Putamen (tissue), 1 donor: ENCODE measurements at regions not wholly inside any gene's neighbourhood (a gene's known extent, or its start where the extent isn't known, plus 50 kb on each side); places are given as distances from the start of the nearest gene placed in this dataset.

Experiments used
- DNase-seq: peaks from one replicate; pipeline ENCODE4 v3.0.0-alpha.2; 2016; ENCODE audit warnings: low spot score

GRCh38 chr1:187442603-187443002 lies 613.9 kb downstream of the PLA2G4A start:
- no peak for DNase-seq

GRCh38 chr1:187443939-187444338 lies 615.2 kb downstream of the PLA2G4A start:
- DNase-seq: no peak

GRCh38 chr1:187445066-187445465 lies 616.3 kb downstream of the PLA2G4A start:
- no peak for DNase-seq

- DNase-seq: no peak
Measured at GRCh38 chr1:187451238-187451637, 622.5 kb downstream of the PLA2G4A start.

- DNase-seq: no peak
Measured at GRCh38 chr1:187454010-187454409, 625.3 kb downstream of the PLA2G4A start.

GRCh38 chr1:187456446-187456845 lies 627.7 kb downstream of the PLA2G4A start:
- no peak for DNase-seq

- no peak for DNase-seq
Measured at GRCh38 chr1:187460093-187460492, 631.3 kb downstream of the PLA2G4A start.

- no peak for DNase-seq
Measured at GRCh38 chr1:187464320-187464719, 635.6 kb downstream of the PLA2G4A start.

GRCh38 chr1:187465441-187465840 lies 636.7 kb downstream of the PLA2G4A start:
- no peak for DNase-seq

- no peak for DNase-seq
Measured at GRCh38 chr1:187469836-187470235, 641.1 kb downstream of the PLA2G4A start.

GRCh38 chr1:187471555-187471954 lies 642.8 kb downstream of the PLA2G4A start:
- DNase-seq: no peak

- no peak for DNase-seq
Measured at GRCh38 chr1:187474336-187474735, 645.6 kb downstream of the PLA2G4A start.

- DNase-seq: no peak
Measured at GRCh38 chr1:187476671-187477070, 647.9 kb downstream of the PLA2G4A start.

- no peak for DNase-seq
Measured at GRCh38 chr1:187477103-187477502, 648.4 kb downstream of the PLA2G4A start.

- DNase-seq: no peak
Measured at GRCh38 chr1:187477535-187477934, 648.8 kb downstream of the PLA2G4A start.

GRCh38 chr1:187481581-187482148 lies 652.9 kb downstream of the PLA2G4A start:
- no peak for DNase-seq

GRCh38 chr1:187490266-187490665 lies 661.5 kb downstream of the PLA2G4A start:
- DNase-seq: no peak

GRCh38 chr1:187491082-187491720 lies 662.5 kb downstream of the PLA2G4A start:
- DNase-seq: no peak

- DNase-seq: no peak
Measured at GRCh38 chr1:187498028-187498427, 669.3 kb downstream of the PLA2G4A start.

GRCh38 chr1:187504779-187505178 lies 676.0 kb downstream of the PLA2G4A start:
- DNase-seq: no peak

GRCh38 chr1:187509091-187509490 lies 680.3 kb downstream of the PLA2G4A start:
- no peak for DNase-seq

- no peak for DNase-seq
Measured at GRCh38 chr1:187513190-187513589, 684.4 kb downstream of the PLA2G4A start.

GRCh38 chr1:187514110-187514509 lies 685.4 kb downstream of the PLA2G4A start:
- DNase-seq: no peak

- no peak for DNase-seq
Measured at GRCh38 chr1:187516874-187517273, 688.1 kb downstream of the PLA2G4A start.
